ENCODE measurements at regions not wholly inside any gene's neighbourhood (a gene's known extent, or its start where the extent isn't known, plus 50 kb on each side); places are given as distances from the start of the nearest gene placed in this dataset.
"Not testable (repeated sequence)": the region's sequence is repeated elsewhere in the genome, so short reads cannot be mapped to it uniquely, and the experiment has no call there.

DNA sequence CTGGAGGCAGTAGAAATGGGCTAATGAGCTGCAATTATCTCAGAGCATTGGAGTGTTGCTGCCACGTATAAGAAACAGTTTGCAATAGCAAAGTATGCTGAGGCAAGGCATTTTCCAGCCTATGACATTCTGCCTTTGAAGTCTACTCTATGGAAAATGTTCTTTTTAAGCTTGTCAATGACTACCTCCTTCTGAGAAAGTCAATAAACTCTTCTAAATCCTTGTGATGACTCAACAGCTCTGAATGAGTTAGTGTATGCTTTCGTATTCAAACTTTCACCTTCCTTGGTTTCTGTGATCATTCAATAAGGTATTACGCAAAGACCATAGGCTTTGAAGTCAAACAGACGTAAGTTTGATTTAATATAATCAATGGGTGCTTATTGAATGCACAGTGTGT lies 111.2 kb downstream of the CAPZA3 start:
- no peak for DNase-seq (ENCODE audit: low spot score)

DNA sequence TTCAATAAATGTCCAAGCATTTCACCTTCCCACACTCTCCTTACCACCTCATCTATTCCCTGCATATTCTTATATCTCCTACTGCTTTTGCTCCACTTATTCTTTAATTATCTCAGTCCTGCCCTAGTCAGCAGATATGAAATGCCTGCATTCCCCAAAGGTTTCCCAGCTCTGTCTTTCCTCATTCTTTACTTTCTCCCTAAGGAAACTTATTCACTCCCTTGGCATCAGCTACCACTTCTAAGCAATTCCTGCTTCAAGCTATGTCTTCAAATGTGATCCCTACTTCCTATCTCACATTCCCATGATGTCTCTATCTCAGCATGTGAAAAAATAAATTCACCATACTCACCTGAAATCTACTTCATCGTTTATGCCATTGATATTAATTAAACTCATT lies 111.8 kb downstream of the CAPZA3 start:
- DNase-seq (ENCODE audit: low spot score): no peak

DNA sequence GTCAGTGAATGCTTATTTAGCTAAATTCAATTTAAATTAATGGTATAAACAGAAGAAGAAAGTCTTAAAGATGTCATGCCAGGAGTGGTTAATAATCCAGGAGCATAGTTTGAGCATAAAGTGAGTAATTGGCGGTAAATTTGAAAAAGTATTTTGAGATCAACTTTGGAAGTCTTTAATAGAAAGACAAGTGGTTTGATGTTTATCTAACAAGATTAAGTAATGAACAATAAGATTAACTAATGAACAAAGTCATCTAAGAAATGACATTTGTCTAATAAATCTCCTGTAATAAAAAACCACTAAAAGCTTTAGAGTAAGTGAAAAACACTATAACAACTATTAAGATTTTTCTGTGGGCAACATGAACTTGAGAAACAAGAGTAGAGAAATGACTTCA lies 112.8 kb downstream of the CAPZA3 start:
- no peak for DNase-seq (ENCODE audit: low spot score)

DNA sequence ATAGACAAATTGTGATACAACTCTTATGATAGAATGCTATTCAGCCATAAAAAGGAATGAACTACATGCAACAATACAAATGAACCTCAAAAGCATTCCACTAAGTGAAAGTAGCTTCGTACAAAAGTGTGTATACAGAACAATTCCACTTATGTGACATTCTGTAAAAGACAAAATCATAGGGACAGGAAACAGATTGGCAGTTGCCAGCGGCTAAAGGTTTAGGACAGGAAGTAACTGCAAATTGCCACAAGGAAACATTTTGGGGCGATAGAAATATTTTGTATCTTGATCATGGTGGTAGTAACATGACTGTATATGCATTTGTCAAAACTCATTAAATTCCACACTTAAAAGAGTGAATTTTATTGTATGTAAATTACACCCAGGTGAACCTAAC lies 113.4 kb downstream of the CAPZA3 start:
- DNase-seq (ENCODE audit: low spot score): no peak

DNA sequence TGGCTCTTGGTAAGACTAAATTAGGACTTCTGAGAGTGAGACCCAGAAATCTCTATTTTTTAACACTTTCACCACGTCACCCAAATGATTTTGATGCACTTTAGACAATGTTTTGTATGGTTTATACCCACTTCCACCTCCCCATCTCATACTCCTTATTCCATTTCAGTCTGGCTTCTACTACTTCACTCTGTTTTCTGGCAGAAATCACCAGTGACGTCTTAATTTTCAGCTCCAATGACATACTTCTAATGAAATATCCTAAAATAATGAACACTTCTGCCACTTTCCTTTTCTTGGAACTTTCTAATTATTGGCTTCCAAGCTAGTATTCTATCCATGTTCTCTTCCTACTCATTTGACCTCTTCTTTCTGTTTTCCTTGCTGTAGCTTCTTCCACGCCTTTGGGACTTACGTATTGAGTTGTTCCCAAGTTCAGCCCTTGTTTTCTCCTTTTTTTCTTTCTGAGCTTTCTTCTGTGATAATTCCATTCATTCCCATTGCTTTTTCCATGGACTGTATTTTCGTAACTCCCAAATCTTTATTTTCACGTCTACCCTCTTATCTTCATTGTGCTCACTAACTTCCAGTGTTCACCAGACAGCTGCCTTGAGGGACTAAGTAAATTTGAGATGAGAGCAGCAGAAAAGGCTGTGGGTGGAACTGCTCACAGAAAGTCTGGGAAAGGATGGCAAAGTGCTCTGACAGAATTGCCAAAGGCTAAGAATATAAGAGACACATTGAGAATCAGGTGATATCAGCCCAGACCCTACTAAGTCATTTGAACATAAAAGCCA lies 115.8 kb downstream of the CAPZA3 start:
- no peak for DNase-seq (ENCODE audit: low spot score)

DNA sequence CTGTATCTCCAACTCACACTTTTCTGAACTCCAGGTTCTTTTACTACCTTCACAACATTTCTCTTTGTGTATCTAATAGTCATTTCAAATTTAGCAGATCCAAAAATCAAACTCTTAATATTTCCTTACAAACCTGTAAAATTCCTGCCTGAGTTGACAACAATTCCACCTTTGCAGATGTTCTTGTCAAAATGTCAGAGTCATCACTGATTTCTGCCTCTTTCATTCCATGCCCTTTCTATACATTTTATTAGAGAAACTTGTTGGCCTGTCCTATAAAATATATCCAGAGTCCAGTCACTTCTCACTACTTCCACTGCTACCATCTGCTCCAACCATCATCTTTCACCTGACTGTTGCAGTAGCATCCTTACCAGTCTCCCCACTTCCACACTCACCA lies 119.7 kb downstream of the CAPZA3 start:
- no peak for DNase-seq (ENCODE audit: low spot score)

DNA sequence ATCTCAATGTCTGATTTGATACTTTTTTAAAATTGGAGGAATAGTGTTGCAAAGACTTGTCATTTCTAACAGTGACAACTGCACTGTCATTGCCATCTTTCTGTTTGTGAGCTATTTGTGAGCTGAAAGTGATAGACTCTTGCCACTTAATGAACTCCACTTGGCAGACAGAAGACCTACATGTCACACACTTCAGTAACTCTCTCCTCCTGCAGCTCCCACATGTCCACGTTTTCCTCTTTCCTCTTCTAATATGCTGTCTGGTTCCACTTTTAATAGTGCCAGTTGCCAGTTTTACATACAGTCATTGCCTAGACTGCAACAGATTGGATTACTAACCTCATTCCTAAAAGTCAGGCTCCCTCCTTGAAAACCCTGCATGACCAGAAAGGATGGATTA lies 121.5 kb downstream of the CAPZA3 start:
- no peak for DNase-seq (ENCODE audit: low spot score)

DNA sequence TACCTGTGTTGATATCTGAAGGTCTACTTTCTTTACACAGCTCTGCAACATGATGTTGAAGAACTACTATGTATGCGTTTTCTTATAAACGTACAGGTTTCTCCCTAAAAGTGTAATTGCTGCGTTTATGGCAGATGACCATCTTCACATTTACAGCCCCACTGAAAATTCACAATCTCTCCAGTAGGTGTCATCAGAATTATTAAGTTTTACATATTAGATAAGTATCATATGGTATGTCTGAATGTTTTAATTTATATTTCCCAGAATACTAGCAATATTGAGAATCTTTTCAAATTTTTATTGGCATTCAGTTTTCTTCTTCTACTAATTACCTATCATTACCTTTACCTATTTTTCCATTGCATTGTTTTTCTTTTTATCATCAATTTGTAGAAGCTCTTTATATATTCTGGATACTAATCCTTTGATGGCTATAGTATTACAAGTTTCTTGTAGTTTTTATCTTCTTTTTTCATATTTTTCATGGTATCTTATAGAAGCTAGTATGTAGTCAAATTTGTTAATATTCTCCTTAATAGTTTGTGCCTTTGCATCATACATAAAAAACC lies 123.5 kb downstream of the CAPZA3 start:
- peak; percentile 16 for DNase-seq (ENCODE audit: low spot score)

DNA sequence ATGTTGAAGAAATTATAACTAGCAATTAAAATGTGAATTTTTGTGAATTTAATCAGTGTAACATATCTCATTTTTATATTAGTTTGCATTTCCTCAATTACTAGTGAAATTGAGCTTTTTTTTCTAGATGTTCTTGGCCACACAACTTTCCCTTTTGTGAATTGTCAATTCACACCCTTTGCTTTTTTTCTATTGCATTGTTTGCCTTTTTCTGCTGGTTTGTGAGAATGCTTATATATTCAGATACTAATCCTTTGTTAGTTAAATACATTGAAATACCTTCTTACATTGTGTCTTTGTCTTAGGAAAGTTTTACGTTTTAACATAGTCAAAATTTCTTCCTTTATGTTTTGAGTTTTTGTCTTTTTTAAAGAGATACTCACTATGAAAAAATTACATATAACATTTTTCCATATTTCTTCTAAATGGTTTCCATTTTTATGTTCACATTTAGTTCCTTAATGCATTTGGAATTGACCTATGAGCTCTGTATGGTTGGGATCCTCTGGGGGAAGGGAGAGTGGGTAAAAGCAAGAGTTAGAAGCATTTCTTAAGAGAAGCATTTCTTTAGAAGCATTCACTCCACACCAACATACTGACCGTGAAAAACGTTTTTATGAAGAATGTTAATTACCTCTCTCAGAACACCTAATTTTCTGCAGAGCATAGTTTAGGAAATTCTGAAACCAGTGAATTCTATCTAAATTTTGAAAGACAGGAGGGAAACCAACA lies 126.0 kb downstream of the CAPZA3 start:
- no peak for DNase-seq (ENCODE audit: low spot score)

DNA sequence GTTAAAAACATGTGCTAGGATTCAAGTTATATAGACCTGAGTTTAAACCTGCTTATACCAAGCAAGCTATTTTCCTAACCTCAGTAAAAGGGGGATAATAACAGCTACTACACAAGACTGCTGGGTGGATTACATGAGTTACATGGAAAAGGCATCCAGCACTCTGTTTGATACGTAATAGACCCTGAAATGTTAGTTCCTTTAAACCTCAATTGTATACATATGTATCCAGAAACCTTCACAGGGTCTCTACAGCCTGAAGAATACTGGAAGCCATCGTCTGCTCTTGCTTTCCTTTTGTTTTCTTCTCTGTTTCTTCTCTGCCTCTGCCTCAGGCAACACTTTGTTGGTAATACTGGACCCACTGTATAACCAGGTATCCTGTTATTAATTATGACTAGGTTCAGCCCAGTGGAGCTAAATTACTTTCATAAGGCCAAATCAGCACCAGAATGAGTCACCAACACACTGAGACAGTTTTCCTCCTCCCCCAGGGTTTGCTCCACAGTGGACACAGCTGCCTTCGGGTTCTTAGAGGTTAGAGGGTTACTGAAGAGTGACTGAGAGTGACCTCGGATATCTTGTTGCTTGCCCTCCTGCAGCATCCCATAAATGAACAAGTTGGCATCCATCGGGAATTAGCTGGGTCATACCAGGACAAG lies 127.1 kb downstream of the CAPZA3 start:
- DNase-seq (ENCODE audit: low spot score): no peak

DNA sequence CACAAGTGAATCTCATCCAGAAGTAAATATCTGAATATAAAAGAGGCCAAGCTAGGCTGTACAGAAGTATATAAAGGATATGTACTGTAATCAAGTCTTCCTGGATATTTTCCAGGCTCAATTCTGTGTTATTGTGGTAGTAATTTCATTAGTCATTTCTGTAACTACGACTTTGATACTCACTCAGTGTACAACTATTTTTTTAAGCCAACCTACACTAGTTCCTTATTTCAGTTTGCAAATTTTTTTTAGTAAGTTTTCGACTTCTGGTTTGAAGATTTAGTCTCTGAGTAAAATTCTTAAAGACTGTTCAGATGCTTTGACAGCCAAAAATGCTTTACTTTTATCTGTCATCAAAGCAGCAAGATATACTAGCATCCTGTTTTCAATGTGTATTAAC lies 130.8 kb downstream of the CAPZA3 start:
- no peak for DNase-seq (ENCODE audit: low spot score)

DNA sequence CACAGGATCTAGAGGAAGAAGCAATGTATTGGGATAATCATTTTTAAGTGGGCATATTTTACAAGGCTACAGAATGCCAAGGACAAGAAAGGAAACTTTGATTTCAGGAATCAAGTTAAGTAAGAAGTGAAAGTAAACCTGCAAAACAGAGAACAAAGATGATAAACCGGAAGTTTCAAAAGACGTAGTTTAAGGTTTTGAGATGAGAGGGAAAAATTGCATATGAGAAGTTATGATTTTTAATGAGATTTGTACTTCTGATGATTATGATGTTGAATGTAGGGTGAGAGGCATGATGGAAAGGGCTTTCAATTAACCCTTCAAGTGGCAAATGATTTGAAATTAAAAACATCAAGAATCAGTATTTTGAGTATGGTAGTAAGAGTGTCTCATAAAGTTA lies 134.9 kb downstream of the CAPZA3 start:
- no peak for DNase-seq (ENCODE audit: low spot score)

DNA sequence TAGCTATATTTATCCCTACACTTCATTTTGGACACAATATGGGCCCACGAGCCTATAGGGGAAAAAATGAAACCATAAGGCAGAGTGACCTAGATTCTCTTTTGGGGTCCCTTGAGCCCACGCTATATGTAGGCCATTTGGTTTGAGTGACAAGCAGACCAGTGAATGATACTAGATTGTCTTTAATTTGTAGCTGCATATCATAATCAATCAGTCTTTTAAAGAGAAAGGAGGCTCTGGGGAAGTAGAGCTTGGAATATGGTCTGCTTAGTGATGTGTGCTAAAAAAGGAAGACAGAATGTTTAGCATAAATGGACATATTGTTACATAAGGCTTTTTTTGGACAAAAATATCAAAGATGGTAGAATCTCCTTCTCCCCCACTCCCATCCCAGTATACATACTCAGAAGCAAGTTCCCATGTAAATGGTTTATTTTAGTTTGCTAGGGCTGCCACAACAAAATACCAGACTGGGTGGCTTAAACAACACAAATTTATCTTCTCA lies 140.8 kb downstream of the CAPZA3 start:
- DNase-seq (ENCODE audit: low spot score): no peak

DNA sequence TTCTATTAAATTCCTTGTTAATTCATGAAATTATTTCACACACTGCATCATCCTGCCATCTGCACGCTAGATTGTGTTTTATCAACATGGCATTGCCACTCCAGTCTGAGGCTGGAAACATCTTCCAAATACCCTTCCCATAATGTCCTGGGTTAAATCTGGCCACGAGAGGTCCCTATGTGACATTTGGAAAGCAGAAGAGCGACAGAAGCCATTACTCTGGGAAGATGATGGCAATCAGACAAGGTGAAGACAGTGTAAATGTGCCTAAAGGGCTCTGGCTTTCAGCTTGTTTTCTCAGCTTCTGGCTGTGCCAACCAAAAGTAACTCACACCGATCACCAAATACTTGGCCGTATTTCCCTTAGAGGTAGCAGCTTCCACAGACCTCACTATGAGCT lies 144.8 kb downstream of the CAPZA3 start:
- DNase-seq (ENCODE audit: low spot score): no peak

DNA sequence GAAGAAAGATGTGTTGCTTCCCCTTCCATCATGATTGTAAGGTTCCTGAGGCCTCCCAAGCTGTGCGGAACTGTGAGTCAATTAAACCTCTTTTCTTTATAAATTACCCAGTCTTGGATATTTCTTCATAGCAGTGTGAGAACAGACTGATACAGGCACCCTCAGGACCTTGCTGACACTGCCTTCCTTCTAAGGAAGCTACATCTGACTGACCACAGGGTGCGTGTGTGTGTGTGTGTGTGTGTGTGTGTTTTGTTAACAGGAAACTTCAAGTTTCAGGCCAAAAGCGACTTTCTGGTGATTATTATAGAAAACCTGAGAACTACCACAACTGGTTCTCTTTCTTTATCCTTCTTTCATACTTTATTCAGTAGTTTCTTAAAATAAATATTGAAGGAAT lies 149.0 kb downstream of the CAPZA3 start:
- no peak for DNase-seq (ENCODE audit: low spot score)

DNA sequence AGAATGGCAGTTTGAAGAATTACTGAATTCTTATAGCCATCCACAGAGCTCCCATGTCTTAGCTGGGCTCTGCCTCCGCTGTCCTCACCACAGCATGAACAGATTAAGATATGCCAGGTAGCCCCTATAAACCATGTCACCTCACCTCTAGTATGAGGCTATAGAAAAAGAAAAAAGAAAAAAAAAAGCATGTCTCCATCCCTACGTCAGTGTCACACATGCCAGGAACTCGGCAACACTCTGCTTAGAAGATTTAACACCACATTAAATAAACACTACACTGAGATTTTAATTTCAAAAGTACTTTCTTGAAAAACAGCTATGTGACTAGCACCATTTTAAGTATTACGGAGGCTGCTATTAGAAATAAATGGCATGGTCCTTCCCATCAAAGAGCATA lies 149.4 kb downstream of the CAPZA3 start:
- no peak for DNase-seq (ENCODE audit: low spot score)

DNA sequence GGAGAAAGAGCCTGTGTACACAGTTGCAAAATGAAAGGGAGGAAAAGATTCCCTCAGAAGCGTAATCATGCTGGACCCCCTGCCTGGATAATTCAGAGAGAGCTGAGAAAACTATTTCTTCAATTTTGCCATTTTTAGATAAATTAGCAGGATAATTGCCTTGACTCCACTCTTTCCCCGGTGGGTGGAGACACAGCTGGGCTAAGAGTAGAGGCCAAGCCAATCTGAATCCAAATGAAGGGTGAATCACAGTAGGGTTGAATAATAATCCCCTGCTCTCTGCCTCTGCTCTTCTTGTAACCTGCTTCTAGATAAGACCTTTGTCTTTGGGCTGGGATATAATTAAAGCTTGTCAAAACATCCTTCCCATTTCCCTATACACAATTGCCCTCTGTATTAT lies 150.1 kb downstream of the CAPZA3 start:
- DNase-seq (ENCODE audit: low spot score): no peak

DNA sequence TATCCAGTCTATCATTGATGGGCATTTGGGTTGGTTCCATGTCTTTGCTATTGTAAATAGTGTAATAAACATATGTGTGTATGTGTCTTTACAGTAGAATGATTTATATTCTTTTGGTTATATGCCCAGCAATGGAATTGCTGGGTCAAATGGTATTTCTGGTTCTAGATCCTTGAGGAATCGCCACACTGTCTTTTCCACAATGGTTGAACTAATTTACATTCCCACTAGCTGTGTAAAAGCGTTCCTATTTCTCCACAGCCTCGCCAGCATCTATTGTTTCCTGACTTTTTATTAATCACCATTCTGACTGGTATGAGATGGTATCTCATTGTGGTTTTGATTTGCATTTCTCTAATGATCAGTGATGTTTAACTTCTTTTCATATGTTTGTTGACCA lies 152.7 kb downstream of the CAPZA3 start:
- DNase-seq (ENCODE audit: low spot score): not testable (repeated sequence)

DNA sequence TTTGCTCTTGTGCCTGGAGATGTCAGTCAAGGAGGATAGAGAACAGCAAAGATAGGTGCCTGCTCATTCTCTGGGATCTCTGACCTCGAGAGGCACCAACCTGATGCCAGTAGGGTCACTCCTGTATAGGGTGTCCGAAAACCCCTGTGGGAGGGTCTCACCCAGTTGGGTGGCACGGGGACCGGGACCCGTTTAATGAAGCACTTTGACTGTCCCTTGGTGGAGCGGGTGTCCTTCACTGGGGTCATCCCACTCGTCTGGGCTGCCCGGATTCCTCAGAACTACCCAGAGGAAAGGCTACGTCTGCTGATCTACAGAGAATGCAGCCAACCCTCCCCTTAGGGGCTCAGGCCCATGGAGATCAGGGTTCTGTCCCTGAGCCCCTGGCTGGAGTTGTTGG lies 157.6 kb downstream of the CAPZA3 start:
- DNase-seq (ENCODE audit: low spot score): no peak

DNA sequence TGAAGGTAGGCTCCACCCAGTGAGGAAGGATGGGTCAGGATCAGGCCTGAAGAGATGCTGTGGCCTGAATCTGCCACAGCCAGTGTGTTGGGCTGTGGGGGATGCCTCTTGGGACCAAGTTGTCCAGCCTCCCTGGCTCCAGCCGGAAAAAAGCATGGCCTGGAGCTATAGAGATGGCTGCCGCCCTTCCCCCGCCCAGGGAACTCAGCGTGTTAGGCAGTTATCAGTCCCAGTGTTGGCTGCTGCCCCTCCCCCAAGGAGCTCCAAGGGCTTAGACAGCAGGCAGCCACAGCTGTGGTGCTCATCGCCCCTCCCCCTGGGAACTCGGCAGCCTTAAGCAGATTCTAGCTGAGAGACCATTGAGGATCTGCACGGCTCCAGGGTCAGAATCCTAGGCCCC lies 158.0 kb downstream of the CAPZA3 start:
- no peak for DNase-seq (ENCODE audit: low spot score)

DNA sequence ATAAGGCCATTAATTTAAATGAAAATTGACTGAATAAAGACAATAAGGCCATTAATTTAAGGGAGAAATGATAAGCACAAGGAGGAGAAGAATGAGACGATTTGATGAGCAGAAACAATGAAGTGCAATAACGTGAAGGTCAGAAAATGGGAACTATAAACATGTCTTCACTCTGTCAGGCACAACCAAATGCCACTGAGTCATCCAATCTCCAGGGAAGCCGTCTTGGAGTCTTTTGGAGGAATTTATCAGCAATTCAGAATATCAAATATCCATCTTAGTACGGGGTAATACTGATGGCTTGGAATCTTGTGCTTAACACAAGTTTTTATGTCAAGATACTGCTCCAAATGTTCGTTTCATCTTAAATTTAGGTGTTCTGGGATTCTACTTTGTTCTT lies 159.9 kb downstream of the CAPZA3 start:
- no peak for DNase-seq (ENCODE audit: low spot score)

DNA sequence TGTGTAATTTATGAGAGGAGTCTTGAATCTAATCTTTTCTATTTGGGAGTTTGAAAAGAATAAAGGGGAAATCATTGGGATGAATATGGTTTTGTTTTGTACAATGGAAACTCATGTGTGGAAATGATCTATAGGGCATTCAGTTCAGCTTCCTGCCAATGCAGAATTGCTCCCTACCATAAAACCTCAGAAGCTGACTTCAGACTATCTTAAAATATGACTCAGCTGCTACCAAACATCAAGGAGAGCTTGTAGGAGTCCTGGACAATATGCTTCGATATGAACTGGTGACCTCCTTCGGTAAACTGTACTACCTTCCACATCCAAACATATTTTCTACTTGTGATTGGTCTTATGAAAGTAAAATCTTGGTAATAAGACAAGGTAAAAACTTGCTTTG lies 160.6 kb downstream of the CAPZA3 start:
- DNase-seq (ENCODE audit: low spot score): no peak

DNA sequence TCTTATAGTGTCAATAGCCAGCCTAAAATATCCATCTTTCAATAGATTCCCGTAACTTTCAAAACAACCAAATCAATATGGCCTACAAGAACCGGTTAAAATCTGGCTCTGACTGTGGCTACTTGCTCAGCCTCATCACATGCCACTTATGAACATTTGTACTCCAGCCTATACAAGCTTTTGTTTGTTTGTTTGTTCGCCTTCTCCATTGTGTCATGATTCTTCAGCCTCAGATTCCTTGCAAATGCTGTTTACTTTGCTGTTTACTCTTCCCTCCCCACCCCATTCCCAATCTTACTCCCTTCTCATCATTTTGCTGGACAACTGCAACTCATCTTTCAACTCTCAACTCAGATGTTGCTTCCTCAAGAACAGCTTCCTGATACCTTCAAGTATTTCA lies 161.2 kb downstream of the CAPZA3 start:
- DNase-seq (ENCODE audit: low spot score): no peak

Measured in CD4-positive, alpha-beta T cell treated with Interleukin-2 at 100 ng/mL for 4 hours (primary cell).